Smooth muscle cell (in vitro differentiated cells): ENCODE measurements at regions not wholly inside any gene's neighbourhood (a gene's known extent, or its start where the extent isn't known, plus 50 kb on each side); places are given as distances from the start of the nearest gene placed in this dataset.
A peak's percentile ranks its signal among the peaks of the same experiment; 100 is the strongest.

Experiments
- DNase-seq: peaks from one replicate; lab custom pipeline; 2025; ENCODE audit not compliant: unreplicated experiment; lab: John Stamatoyannopoulos, UW
- H2AFZ ChIP-seq: fragments of 200-600 bp; sonication (generic); 2 replicates; pipeline ENCODE4 v1.6.0; 2016; ENCODE audit warnings: antibody characterized with exemption, low read depth, mild to moderate bottlenecking
- H3F3A ChIP-seq: fragments of 200-600 bp; sonication (generic); 2 replicates; pipeline ENCODE4 v1.6.0; 2017; ENCODE audit warnings: antibody characterized with exemption, low read depth
- H3K27ac ChIP-seq: fragments of 200-600 bp; sonication (generic); 2 replicates; pipeline ENCODE4 v1.5.1; 2016; ENCODE audit warnings: low read depth, mild to moderate bottlenecking
- H3K27me3 ChIP-seq: fragments of 200-600 bp; sonication (generic); 2 replicates; pipeline ENCODE4 v1.6.1; 2016; ENCODE audit warnings: low read depth, mild to moderate bottlenecking
- H3K36me3 ChIP-seq: fragments of 200-600 bp; sonication (generic); 2 replicates; pipeline ENCODE4 v1.5.1; 2016; ENCODE audit warnings: low read depth
- H3K4me1 ChIP-seq: fragments of 200-600 bp; sonication (generic); 2 replicates; pipeline ENCODE4 v1.5.1; 2016; ENCODE audit warnings: low read depth
- H3K4me2 ChIP-seq: fragments of 200-600 bp; sonication (generic); 2 replicates; pipeline ENCODE4 v1.6.0; 2016; ENCODE audit warnings: mild to moderate bottlenecking
- H3K4me3 ChIP-seq: fragments of 200-600 bp; sonication (generic); 2 replicates; pipeline ENCODE4 v1.5.1; 2016; ENCODE audit warnings: mild to moderate bottlenecking
- H3K79me2 ChIP-seq: fragments of 200-600 bp; sonication (generic); 2 replicates; pipeline ENCODE4 v1.6.0; 2016; ENCODE audit warnings: low read depth, mild to moderate bottlenecking
- H3K9ac ChIP-seq: fragments of 200-600 bp; sonication (generic); 2 replicates; pipeline ENCODE4 v1.6.0; 2016; ENCODE audit warnings: low read depth
- H3K9me3 ChIP-seq: fragments of 200-600 bp; sonication (generic); replicated peaks from 2 replicates; pipeline ENCODE4 v1.5.1; 2016; ENCODE audit warnings: low read depth
- H4K20me1 ChIP-seq: fragments of 200-600 bp; sonication (generic); 2 replicates; pipeline ENCODE4 v1.6.0; 2016; ENCODE audit warnings: low read depth
- WGBS: methylation state at CpG from one replicate; pipeline ENCODE4 v1.1.7; 2016; ENCODE audit warnings: low lambda C conversion rate; 5-methylcytosine and 5-hydroxymethylcytosine counted together
- TF ChIP-seq, protein P1 (sequence below): fragments of 200-600 bp; sonication (generic); IDR thresholded peaks from 2 replicates; pipeline ENCODE4 v1.5.1; 2017; ENCODE audit warnings: borderline replicate concordance, mild to moderate bottlenecking, antibody characterized with exemption; ENCODE audit not compliant: insufficient read depth, poor library complexity, severe bottlenecking

- no peaks in the 10 kb centered on the region for H4K20me1 ChIP-seq
- H3F3A ChIP-seq = no peaks in the 10 kb centered on the region
- no peak overlapping the region for H3K27ac ChIP-seq
- no peak overlapping the region for H3K4me2 ChIP-seq
- H3K36me3 ChIP-seq = no peaks in the 10 kb centered on the region
- H2AFZ ChIP-seq = no peak overlapping the region
- H3K27me3 ChIP-seq = no peaks in the 10 kb centered on the region
- no peak for DNase-seq
- H3K9me3 ChIP-seq = no peaks in the 10 kb centered on the region
- no peak overlapping the region for H3K9ac ChIP-seq
- H3K79me2 ChIP-seq = no peaks in the 10 kb centered on the region
- TF ChIP-seq, protein P1, sequence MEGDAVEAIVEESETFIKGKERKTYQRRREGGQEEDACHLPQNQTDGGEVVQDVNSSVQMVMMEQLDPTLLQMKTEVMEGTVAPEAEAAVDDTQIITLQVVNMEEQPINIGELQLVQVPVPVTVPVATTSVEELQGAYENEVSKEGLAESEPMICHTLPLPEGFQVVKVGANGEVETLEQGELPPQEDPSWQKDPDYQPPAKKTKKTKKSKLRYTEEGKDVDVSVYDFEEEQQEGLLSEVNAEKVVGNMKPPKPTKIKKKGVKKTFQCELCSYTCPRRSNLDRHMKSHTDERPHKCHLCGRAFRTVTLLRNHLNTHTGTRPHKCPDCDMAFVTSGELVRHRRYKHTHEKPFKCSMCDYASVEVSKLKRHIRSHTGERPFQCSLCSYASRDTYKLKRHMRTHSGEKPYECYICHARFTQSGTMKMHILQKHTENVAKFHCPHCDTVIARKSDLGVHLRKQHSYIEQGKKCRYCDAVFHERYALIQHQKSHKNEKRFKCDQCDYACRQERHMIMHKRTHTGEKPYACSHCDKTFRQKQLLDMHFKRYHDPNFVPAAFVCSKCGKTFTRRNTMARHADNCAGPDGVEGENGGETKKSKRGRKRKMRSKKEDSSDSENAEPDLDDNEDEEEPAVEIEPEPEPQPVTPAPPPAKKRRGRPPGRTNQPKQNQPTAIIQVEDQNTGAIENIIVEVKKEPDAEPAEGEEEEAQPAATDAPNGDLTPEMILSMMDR = no peak
- H3K4me3 ChIP-seq = no peak overlapping the region
- H3K4me1 ChIP-seq = no peaks in the 10 kb centered on the region
- WGBS = 61% methylated on average over 4 of the region's 4 CpGs
These were observed 207.6 kb downstream of the ANAPC1 start for GRCh38 chr2:111676291-111676822.

GRCh38 chr2:111678161-111678560 is 205.8 kb downstream of the ANAPC1 start:
- H4K20me1 ChIP-seq = no peaks in the 10 kb centered on the region
- DNase-seq = no peak
- no peak overlapping the region for H3K4me3 ChIP-seq
- no peaks in the 10 kb centered on the region for H3K27me3 ChIP-seq
- H3K36me3 ChIP-seq = no peaks in the 10 kb centered on the region
- no peaks in the 10 kb centered on the region for H3F3A ChIP-seq
- H3K79me2 ChIP-seq = no peaks in the 10 kb centered on the region
- H3K9me3 ChIP-seq = no peaks in the 10 kb centered on the region
- TF ChIP-seq, protein P1 = no peak
- no peak overlapping the region for H2AFZ ChIP-seq
- no peak overlapping the region for H3K4me2 ChIP-seq
- H3K4me1 ChIP-seq = no peaks in the 10 kb centered on the region
- no peak overlapping the region for H3K9ac ChIP-seq
- H3K27ac ChIP-seq = no peak overlapping the region
- WGBS = 77% methylated on average over 7 of the region's 7 CpGs

GRCh38 chr2:111678651-111679050 is 205.3 kb downstream of the ANAPC1 start:
- no peak for DNase-seq
- H3K27ac ChIP-seq = no peak overlapping the region
- H3K9ac ChIP-seq = no peak overlapping the region
- H2AFZ ChIP-seq = no peak overlapping the region
- H3K27me3 ChIP-seq = no peaks in the 10 kb centered on the region
- H3F3A ChIP-seq = no peaks in the 10 kb centered on the region
- H3K4me3 ChIP-seq = no peak overlapping the region
- peak overlapping the region; percentile 18 for H3K4me2 ChIP-seq
- no peaks in the 10 kb centered on the region for H3K36me3 ChIP-seq
- TF ChIP-seq, protein P1 = no peak
- no peaks in the 10 kb centered on the region for H3K4me1 ChIP-seq
- H3K9me3 ChIP-seq = no peaks in the 10 kb centered on the region
- H4K20me1 ChIP-seq = no peaks in the 10 kb centered on the region
- 24% methylated on average over 5 of the region's 5 CpGs for WGBS
- H3K79me2 ChIP-seq = no peaks in the 10 kb centered on the region

DNA sequence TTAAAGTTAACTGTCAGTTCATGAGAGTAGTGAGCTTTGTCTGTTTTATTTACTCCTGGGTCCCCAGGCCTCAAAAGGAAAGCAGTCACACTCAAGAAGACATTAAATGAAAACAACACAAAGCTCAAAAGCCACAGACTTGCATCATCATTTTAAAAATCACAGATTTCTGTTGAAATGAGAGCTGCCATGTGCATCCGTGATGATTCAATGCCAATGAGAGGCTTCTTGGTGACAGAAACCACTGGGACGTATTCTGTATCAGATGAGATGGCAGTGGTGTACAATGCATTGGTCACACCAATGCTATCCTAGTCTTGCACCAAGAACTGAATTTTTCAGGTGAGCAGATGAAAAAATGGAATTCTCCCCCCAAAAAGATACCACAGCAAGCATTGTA is 204.8 kb downstream of the ANAPC1 start:
- no peaks in the 10 kb centered on the region for H4K20me1 ChIP-seq
- H3K9me3 ChIP-seq = no peaks in the 10 kb centered on the region
- TF ChIP-seq, protein P1 = no peak
- no peak overlapping the region for H3K27ac ChIP-seq
- no peaks in the 10 kb centered on the region for H3F3A ChIP-seq
- H3K79me2 ChIP-seq = no peaks in the 10 kb centered on the region
- H3K4me1 ChIP-seq = no peaks in the 10 kb centered on the region
- H2AFZ ChIP-seq = no peak overlapping the region
- H3K4me3 ChIP-seq = no peak overlapping the region
- no peak for DNase-seq
- H3K27me3 ChIP-seq = no peaks in the 10 kb centered on the region
- H3K9ac ChIP-seq = no peak overlapping the region
- no peaks in the 10 kb centered on the region for H3K36me3 ChIP-seq
- 41% methylated on average over 2 of the region's 2 CpGs for WGBS
- H3K4me2 ChIP-seq = peak overlapping the region; percentile 18
